ENCODE measurements at regions not wholly inside any gene's neighbourhood (a gene's known extent, or its start where the extent isn't known, plus 50 kb on each side); places are given as distances from the start of the nearest gene placed in this dataset.

GRCh38 chr14:97331058-97331457 is 533.9 kb downstream of the VRK1 start:
- TF ChIP-seq CTCF (conservative IDR thresholded peaks at IDR 0.05; ENCODE audit: control insufficient read depth, insufficient read depth, low read depth, low read length) = no peak
- H3K4me3 ChIP-seq (ENCODE audit: control insufficient read depth, low read depth, low read length) = no peak overlapping the region
- DNase-seq (ENCODE audit: low read depth) = no peak

- no peak overlapping the region for H3K4me3 ChIP-seq (ENCODE audit: control insufficient read depth, low read depth, low read length)
- no peak for TF ChIP-seq CTCF (conservative IDR thresholded peaks at IDR 0.05; ENCODE audit: control insufficient read depth, insufficient read depth, low read depth, low read length)
- DNase-seq (ENCODE audit: low read depth) = no peak
These were observed 534.3 kb downstream of the VRK1 start for GRCh38 chr14:97331526-97331925.

GRCh38 chr14:97336179-97336578 is 539.0 kb downstream of the VRK1 start:
- no peak overlapping the region for H3K4me3 ChIP-seq (ENCODE audit: control insufficient read depth, low read depth, low read length)
- DNase-seq (ENCODE audit: low read depth) = no peak
- TF ChIP-seq CTCF (conservative IDR thresholded peaks at IDR 0.05; ENCODE audit: control insufficient read depth, insufficient read depth, low read depth, low read length) = no peak

GRCh38 chr14:97336816-97337215 is 539.6 kb downstream of the VRK1 start:
- TF ChIP-seq CTCF (conservative IDR thresholded peaks at IDR 0.05; ENCODE audit: control insufficient read depth, insufficient read depth, low read depth, low read length) = no peak
- H3K4me3 ChIP-seq (ENCODE audit: control insufficient read depth, low read depth, low read length) = no peak overlapping the region

GRCh38 chr14:97337267-97337666 is 540.1 kb downstream of the VRK1 start:
- no peak for TF ChIP-seq CTCF (conservative IDR thresholded peaks at IDR 0.05; ENCODE audit: control insufficient read depth, insufficient read depth, low read depth, low read length)
- no peak for DNase-seq (ENCODE audit: low read depth)
- no peak overlapping the region for H3K4me3 ChIP-seq (ENCODE audit: control insufficient read depth, low read depth, low read length)

More at GRCh38 chr14:97336816-97337215, 539.6 kb downstream of the VRK1 start:
- no peak for DNase-seq (ENCODE audit: low read depth)

GRCh38 chr14:97337670-97338069 is 540.5 kb downstream of the VRK1 start:
- no peak overlapping the region for H3K4me3 ChIP-seq (ENCODE audit: control insufficient read depth, low read depth, low read length)
- no peak for DNase-seq (ENCODE audit: low read depth)
- no peak for TF ChIP-seq CTCF (conservative IDR thresholded peaks at IDR 0.05; ENCODE audit: control insufficient read depth, insufficient read depth, low read depth, low read length)

GRCh38 chr14:97344666-97345065 is 547.5 kb downstream of the VRK1 start:
- no peak overlapping the region for H3K4me3 ChIP-seq (ENCODE audit: control insufficient read depth, low read depth, low read length)
- TF ChIP-seq CTCF (conservative IDR thresholded peaks at IDR 0.05; ENCODE audit: control insufficient read depth, insufficient read depth, low read depth, low read length) = no peak
- no peak for DNase-seq (ENCODE audit: low read depth)

All from fibroblast of mammary gland (primary cell).